ENCODE measurements at regions not wholly inside any gene's neighbourhood (a gene's known extent, or its start where the extent isn't known, plus 50 kb on each side); places are given as distances from the start of the nearest gene placed in this dataset.
A peak's percentile ranks its signal among the peaks of the same experiment; 100 is the strongest.

DNA sequence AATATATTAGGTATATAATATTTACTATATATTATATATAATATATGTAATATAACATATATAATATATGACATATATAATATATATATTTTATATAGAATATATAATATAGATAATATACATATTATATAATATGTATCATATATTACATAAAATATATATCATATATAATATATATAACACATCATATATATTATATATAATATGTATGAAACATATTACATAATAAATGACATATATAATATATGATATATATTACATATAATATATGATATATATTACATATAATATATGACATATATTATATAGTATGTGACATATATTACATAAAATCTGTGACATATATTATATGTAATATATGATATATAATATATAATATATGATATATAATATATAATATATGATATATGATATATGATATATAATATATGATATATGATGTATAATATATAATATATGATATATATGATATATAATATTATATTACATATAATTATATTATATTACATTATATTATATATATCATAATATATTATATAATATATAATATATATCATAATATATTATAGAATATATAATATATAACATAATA, 119.5 kb upstream of the RIMBP3 start:
- no peak for DNase-seq

DNA sequence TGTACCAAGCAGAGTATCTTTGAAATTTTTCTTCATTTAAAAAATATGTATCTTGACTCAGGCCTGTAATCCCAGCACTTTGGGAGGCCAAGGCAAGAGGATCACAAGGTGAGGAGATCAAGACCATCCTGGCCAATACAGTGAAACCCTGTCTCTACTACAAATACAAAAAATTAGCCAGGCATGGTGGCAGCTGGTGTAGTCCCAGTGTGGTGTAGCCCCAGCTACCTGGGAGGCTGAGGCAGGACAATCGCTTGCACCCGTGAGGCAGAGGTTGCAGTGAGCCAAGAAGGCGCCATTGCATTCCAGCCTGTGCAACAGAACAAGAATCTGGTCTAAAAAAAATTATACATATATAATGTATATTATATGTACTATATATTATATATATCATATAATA, 118.7 kb upstream of the RIMBP3 start:
- DNase-seq: peak; percentile 6

All from activated gamma-delta T cell treated with Interleukin-2 at 50 U/mL for 16 hours (primary cell).